LNCaP clone FGC (cell line): ENCODE measurements at regions not wholly inside any gene's neighbourhood (a gene's known extent, or its start where the extent isn't known, plus 50 kb on each side); places are given as distances from the start of the nearest gene placed in this dataset.

ENCODE experiments used
- DNase-seq: peaks from one replicate; pipeline ENCODE4 v3.0.0-alpha.2; 2011; ENCODE audit warnings: low read depth
- H3K4me3 ChIP-seq: 2 replicates; pipeline ENCODE4 v1.5.1; 2011; ENCODE audit warnings: mild to moderate bottlenecking, low read depth, low read length, control low read depth
- CTCF ChIP-seq: IDR thresholded peaks from 2 replicates; pipeline ENCODE4 v1.5.1; 2012; ENCODE audit warnings: mild to moderate bottlenecking; ENCODE audit not compliant: control insufficient read depth, insufficient read depth; ENCODE audit errors: extremely low read depth

GRCh38 chr6:114714836-114715507 lies 372.1 kb upstream of the HS3ST5 start:
- DNase-seq, result no peak
- TF ChIP-seq CTCF, result no peak
- H3K4me3 ChIP-seq, result no peak overlapping the region

GRCh38 chr6:114713690-114714089 lies 370.9 kb upstream of the HS3ST5 start:
- no peak for DNase-seq
- no peak overlapping the region for H3K4me3 ChIP-seq
- no peak for TF ChIP-seq CTCF

GRCh38 chr6:114712129-114712662 lies 369.4 kb upstream of the HS3ST5 start:
- TF ChIP-seq CTCF, result no peak
- H3K4me3 ChIP-seq, result no peak overlapping the region
- no peak for DNase-seq

- H3K4me3 ChIP-seq, result no peak overlapping the region
- no peak for TF ChIP-seq CTCF
- no peak for DNase-seq
Observed at GRCh38 chr6:114707081-114707620, 364.3 kb upstream of the HS3ST5 start.

GRCh38 chr6:114690625-114691024 lies 347.8 kb upstream of the HS3ST5 start:
- no peak for TF ChIP-seq CTCF
- no peak for DNase-seq
- no peak overlapping the region for H3K4me3 ChIP-seq

- TF ChIP-seq CTCF, result no peak
- H3K4me3 ChIP-seq, result no peak overlapping the region
- no peak for DNase-seq
Observed at GRCh38 chr6:114659513-114659912, 316.7 kb upstream of the HS3ST5 start.

- no peak for TF ChIP-seq CTCF
- no peak overlapping the region for H3K4me3 ChIP-seq
- no peak for DNase-seq
Observed at GRCh38 chr6:114651611-114652010, 308.8 kb upstream of the HS3ST5 start.
